Choroid plexus epithelial cell (primary cell): ENCODE measurements at regions not wholly inside any gene's neighbourhood (a gene's known extent, or its start where the extent isn't known, plus 50 kb on each side); places are given as distances from the start of the nearest gene placed in this dataset.
"Not testable (repeated sequence)": the region's sequence is repeated elsewhere in the genome, so short reads cannot be mapped to it uniquely, and the experiment has no call there.

Experiments used
- DNase-seq: peaks from one replicate; pipeline ENCODE4 v3.0.0-alpha.2; 2010; ENCODE audit warnings: low read depth
- H3K4me3 ChIP-seq: 2 replicates; pipeline ENCODE4 v1.5.1; 2011; ENCODE audit warnings: low read depth, mild to moderate bottlenecking, control low read depth, low read length, moderate library complexity
- CTCF ChIP-seq: conservative IDR thresholded peaks from 2 replicates; pipeline ENCODE4 v1.5.1; 2011; ENCODE audit warnings: low read depth, mild to moderate bottlenecking, control low read depth, inconsistent platforms, low read length, moderate library complexity

- no peak for TF ChIP-seq CTCF
- no peak overlapping the region for H3K4me3 ChIP-seq
- DNase-seq, result no peak
Measured at GRCh38 chr6:166798652-166799051, 157.7 kb downstream of the RNASET2 start.

- no peak for DNase-seq
- no peak for TF ChIP-seq CTCF
- H3K4me3 ChIP-seq, result no peak overlapping the region
Measured at GRCh38 chr6:166796610-166797009, 159.7 kb downstream of the RNASET2 start.

GRCh38 chr6:166795879-166796278 lies 160.5 kb downstream of the RNASET2 start:
- TF ChIP-seq CTCF, result no peak
- H3K4me3 ChIP-seq, result no peak overlapping the region
- no peak for DNase-seq

GRCh38 chr6:166790808-166791207 lies 163.8 kb upstream of the RPS6KA2 start:
- DNase-seq, result not testable (repeated sequence)

GRCh38 chr6:166788846-166789529 lies 161.9 kb upstream of the RPS6KA2 start:
- DNase-seq, H3K4me3 ChIP-seq: not testable (repeated sequence)

More at GRCh38 chr6:166790808-166791207, 163.8 kb upstream of the RPS6KA2 start:
- not testable (repeated sequence) for H3K4me3 ChIP-seq

GRCh38 chr6:166786704-166787293 lies 159.7 kb upstream of the RPS6KA2 start:
- peak; percentile 82 for DNase-seq
- peak; percentile 77 for TF ChIP-seq CTCF
- H3K4me3 ChIP-seq, result no peak overlapping the region

GRCh38 chr6:166785131-166785530 lies 158.1 kb upstream of the RPS6KA2 start:
- no peak for DNase-seq
- H3K4me3 ChIP-seq, result no peak overlapping the region
- TF ChIP-seq CTCF, result no peak

- TF ChIP-seq CTCF, result no peak
- DNase-seq, result no peak
- no peak overlapping the region for H3K4me3 ChIP-seq
Measured at GRCh38 chr6:166784691-166785090, 157.6 kb upstream of the RPS6KA2 start.
